ENCODE measurements at regions not wholly inside any gene's neighbourhood (a gene's known extent, or its start where the extent isn't known, plus 50 kb on each side); places are given as distances from the start of the nearest gene placed in this dataset.

DNA sequence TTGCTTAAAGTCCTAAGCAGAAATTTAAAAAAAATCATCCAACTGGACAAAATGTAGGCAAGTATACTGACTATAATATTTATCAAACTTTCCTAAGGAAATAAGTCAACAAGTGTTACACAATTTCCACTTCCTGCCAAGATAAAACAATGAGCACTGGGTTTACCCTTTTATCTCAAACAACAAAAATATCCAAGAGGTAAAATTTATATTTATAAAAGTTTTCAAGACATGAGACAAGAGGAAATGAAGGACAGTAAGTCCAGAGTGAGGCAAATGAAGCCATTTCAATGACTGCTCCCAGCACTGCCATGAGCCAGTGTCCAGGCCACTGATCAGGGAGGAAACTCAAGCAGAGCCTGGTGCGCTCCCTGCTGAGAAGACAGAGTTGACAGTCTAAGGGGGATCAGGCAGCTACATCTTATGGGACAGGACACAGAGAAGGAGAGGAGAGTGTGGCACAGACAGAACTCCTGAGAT, 439.4 kb downstream of the RAP2B start:
- no peak for DNase-seq (ENCODE audit: low spot score)
- no peak for TF ChIP-seq CTCF (IDR thresholded peaks at IDR 0.05; ENCODE audit: borderline replicate concordance, control extremely low read depth, extremely low read depth, insufficient read depth, missing control alignments)
- in situ Hi-C loops (cut with MboI; ENCODE audit: low sequenced_read_pairs, unreplicated experiment), result loop anchor here (25.0 kb wide), 1 partner anchor 564 kb away; no protein-coding TSS in a partner anchor

- DNase-seq (ENCODE audit: low spot score), result no peak
- in situ Hi-C loops (cut with MboI; ENCODE audit: low sequenced_read_pairs, unreplicated experiment), result loop anchor here (25.0 kb wide), 1 partner anchor 566 kb away; no protein-coding TSS in a partner anchor
- no peak for TF ChIP-seq CTCF (IDR thresholded peaks at IDR 0.05; ENCODE audit: borderline replicate concordance, control extremely low read depth, extremely low read depth, insufficient read depth, missing control alignments)
Observed at GRCh38 chr3:153602801-153603200, 440.8 kb downstream of the RAP2B start.

GRCh38 chr3:153614140-153614539, 452.1 kb downstream of the RAP2B start:
- in situ Hi-C loops (cut with MboI; ENCODE audit: low sequenced_read_pairs, unreplicated experiment), result loop anchor here (25.0 kb wide), 1 partner anchor 577 kb away; no protein-coding TSS in a partner anchor
- no peak for DNase-seq (ENCODE audit: low spot score)
- no peak for TF ChIP-seq CTCF (IDR thresholded peaks at IDR 0.05; ENCODE audit: borderline replicate concordance, control extremely low read depth, extremely low read depth, insufficient read depth, missing control alignments)

DNA sequence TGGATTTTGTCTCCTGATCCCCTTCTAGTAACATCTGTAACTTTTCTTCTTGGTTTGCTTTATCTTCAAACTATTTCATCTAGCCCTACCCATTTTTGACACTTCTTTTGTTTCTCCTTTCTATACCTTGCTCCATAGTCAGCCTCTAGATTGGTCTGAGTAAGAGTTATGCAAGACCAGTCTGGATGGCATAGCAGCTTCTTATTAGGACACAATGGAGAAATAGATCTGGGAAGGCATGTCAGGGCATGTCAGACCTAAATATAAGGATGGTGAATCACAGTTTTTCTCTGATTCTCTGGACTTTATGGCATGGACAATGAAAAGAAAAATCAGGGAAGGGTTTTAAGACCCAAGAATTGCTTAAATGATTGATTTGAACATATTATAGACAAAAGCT, 452.5 kb downstream of the RAP2B start:
- DNase-seq (ENCODE audit: low spot score), result no peak
- TF ChIP-seq CTCF (IDR thresholded peaks at IDR 0.05; ENCODE audit: borderline replicate concordance, control extremely low read depth, extremely low read depth, insufficient read depth, missing control alignments), result no peak
- in situ Hi-C loops (cut with MboI; ENCODE audit: low sequenced_read_pairs, unreplicated experiment), result loop anchor here (25.0 kb wide), 1 partner anchor 577 kb away; no protein-coding TSS in a partner anchor

DNA sequence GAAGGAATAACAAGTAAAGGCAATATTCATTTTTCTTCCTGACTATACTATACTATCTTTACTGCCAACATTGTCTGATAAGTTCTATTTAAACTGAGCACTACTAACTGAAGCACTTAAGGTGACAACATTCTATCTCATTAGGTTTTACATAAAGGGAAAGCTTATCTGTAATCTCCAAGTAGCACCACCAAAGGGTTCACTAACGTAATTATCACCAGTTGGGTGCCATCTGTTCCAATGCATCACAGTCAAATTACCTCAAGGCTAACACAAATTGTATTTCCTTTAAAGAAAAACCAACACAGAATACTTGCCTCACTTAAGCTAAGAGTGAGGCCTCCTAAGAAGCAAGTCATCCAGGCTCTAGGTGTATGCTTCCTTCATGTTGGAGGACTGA, 453.8 kb downstream of the RAP2B start:
- in situ Hi-C loops (cut with MboI; ENCODE audit: low sequenced_read_pairs, unreplicated experiment), result loop anchor here (25.0 kb wide), 1 partner anchor 579 kb away; no protein-coding TSS in a partner anchor
- TF ChIP-seq CTCF (IDR thresholded peaks at IDR 0.05; ENCODE audit: borderline replicate concordance, control extremely low read depth, extremely low read depth, insufficient read depth, missing control alignments), result no peak
- no peak for DNase-seq (ENCODE audit: low spot score)

- DNase-seq (ENCODE audit: low spot score), result no peak
- in situ Hi-C loops (cut with MboI; ENCODE audit: low sequenced_read_pairs, unreplicated experiment), result loop anchor here (25.0 kb wide), 1 partner anchor 580 kb away; no protein-coding TSS in a partner anchor
- no peak for TF ChIP-seq CTCF (IDR thresholded peaks at IDR 0.05; ENCODE audit: borderline replicate concordance, control extremely low read depth, extremely low read depth, insufficient read depth, missing control alignments)
Observed at GRCh38 chr3:153617463-153617862, 455.4 kb downstream of the RAP2B start.
